ENCODE measurements at regions not wholly inside any gene's neighbourhood (a gene's known extent, or its start where the extent isn't known, plus 50 kb on each side); places are given as distances from the start of the nearest gene placed in this dataset.

- no peak for DNase-seq (ENCODE audit: low spot score)
These were observed 92.3 kb downstream of the GYPC start for GRCh38 chr2:126748188-126748760.

- DNase-seq (ENCODE audit: low spot score): no peak
These were observed 93.1 kb downstream of the GYPC start for GRCh38 chr2:126748929-126749518.

DNA sequence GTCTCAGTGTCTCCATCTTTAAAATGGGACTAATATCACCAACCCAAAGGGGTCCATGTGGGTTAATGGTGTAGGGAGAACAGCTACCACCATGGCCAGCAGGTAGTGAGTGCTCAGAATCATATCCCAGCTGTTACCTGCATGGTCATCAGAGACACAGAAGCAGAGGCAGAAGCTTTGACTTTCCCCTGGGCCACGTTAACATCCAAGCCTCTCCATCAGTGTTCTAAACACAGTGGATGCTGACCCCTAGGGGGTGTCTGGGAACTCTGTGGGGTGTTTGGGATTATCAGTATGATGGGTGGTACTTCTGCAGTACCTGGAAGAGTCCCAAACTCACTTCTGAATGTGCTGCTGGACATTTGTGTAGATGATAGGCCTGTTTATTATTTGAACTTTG lies 93.6 kb downstream of the GYPC start:
- no peak for DNase-seq (ENCODE audit: low spot score)

DNA sequence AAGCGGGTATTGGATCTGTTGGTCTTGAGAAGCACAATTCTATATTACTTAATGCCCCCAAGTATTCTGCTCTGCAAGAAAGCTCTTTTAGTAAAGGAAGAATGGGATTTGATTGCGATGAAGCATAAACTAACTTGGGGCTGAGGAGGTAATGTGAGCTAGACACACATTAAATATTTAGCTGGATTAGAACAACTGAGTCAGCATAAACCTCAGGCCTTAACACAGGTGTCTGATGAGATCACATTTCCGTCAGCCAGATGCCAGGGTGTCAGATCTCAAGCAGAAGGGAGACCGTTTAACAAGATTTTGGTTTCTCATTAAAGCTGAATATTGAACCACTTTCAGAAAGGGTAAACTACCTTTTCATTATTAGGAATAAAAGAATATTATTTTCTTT lies 94.5 kb downstream of the GYPC start:
- DNase-seq (ENCODE audit: low spot score): no peak

DNA sequence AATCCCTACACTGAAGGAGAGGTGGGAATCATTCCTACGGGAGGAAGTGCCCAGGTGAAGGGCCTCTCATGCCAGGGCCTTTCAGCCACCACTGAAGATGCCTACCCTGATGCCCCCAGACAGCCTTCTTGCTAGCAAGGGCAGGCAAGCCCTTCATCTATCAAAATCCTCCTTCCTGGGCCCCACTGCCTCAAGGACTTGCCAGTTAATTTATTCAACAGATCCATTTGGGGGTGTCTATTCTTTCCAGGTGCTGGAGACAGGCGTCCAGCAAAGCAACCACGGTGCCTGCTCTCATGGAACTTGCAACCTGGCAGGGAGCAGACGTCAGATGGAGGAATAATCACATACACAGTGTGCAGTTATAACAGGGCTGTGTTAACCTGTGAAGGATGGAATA lies 95.5 kb downstream of the GYPC start:
- no peak for DNase-seq (ENCODE audit: low spot score)

- no peak for DNase-seq (ENCODE audit: low spot score)
These were observed 96.9 kb downstream of the GYPC start for GRCh38 chr2:126752876-126753275.

DNA sequence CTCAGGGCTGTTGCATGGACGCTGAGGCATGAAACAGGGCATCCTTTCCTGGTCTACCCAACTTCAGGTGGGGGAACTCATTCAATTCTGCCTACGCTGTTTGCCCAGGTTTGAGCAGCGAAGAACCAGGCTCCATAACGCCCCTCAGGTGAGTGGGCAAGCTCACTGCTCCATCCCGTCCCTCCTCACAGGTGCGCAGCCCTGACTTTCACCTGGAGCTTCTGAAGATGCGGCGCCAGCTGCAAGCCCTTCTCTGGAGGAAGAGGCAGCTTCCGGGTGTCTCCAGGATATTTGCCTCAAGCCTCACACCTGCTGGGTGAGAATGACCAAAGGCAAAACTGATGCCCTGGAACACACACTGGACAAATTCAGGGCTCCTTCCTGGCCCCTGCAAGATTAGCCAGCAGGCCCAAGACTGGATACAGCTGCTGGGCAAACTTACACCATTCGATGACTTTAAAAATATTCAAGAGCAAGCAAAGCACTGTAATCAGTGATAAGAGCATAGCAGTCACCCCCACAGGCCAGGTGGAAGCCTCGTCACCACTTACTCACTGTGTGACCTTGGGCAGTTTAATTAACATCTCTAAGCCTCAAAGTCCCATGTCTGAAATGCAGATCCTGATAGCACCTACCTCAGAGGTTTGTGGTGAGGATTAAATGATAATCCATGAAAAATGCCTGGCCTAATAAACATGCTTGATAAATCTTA lies 97.7 kb downstream of the GYPC start:
- DNase-seq (ENCODE audit: low spot score): no peak

DNA sequence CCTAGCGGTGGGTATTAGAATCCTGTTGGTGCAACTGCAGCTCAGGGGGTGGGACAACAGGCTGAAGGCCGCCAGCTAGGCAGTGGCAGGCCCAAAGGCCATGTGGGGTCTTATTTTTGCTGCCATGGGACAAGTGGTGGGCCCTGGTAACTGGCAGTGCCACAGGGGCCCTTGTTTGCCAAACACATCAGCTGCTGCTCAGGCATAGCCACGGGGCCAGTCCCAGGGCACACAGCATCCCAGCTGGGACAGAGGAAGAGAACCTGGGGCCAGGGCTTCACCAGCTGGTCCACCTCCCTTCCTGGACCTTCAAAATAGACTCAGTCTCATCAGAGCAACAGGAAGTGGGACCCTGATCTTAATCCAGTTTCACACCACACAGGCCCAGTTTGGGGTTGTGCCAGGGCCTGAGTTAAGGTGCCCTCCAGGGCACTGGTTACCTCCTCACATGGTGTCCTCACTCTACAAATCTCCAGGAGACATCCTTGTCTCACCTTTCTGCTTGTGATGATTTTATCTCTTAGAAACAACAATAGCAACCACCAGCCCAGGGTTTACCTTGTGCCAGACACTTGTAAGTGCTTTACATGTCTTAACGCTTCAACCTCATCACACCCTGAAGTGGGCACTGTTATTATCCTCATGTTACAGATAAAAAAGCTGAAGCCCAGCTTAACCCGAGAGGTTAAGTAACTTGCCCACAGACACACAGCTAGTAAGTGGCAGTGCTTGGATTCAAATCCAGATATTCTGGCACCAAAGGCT lies 98.5 kb downstream of the GYPC start:
- DNase-seq (ENCODE audit: low spot score): no peak

DNA sequence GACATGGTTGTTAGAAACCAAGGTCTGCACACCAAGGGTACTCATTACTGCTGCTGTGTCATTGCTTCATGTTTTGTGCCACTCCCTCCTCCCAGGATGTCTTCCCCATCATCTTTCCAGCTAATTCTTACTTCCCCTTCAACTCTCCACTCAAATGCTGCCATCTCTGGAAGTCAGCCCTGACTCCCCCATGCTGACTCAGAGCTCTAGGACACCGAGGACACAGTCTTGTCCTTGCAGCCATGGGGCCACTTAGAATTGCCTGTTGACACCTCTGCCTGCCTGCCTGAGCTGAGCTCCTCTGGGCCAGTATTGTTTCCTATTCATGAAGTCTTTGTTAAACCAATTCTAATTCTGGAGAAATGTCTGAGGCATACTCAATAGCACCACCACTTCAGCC lies 100.2 kb downstream of the GYPC start:
- DNase-seq (ENCODE audit: low spot score): no peak

- DNase-seq (ENCODE audit: low spot score): no peak
These were observed 105.5 kb downstream of the GYPC start for GRCh38 chr2:126761256-126761980.

DNA sequence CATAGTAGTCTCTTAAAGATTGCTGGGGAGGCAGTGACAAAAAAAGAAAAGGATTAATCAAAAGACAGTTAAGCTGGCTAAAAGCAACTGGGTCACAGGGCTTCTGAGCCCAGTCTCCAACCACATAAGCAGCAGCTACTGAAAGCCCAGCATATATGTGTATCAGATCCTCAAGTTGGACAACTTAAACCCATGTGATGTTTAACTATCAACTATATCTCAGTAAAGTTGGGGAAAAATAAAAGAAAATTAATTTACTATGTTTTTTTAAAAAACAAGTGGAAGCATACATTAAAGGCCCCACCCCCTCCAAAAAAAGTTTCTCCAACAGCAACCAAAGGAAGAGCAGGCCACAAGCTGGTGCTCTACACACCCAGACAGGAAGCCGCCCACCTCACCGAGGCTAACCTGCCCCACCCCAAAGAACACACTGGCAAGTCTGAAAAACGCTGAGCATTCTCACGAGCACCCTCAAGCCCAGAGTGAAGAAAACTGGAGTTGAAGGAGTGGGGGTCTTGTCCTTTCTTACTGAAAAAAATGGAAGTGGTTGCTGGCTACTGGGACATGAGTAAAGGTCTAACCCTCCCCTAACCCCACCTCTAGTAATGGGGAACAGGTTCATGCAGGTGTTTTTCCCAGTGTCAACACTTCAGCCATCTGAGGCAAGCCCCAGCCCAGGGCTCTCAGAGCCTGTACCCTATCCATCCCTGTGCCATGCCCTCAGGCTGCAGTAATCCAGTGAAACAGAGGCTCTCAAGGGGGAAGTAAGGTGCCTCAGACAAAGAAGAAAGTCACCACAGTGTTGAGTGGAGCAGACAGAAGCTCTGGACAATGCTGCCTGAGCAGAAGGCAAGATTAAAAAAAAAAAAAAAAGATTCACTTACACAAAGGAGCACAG lies 106.3 kb downstream of the GYPC start:
- DNase-seq (ENCODE audit: low spot score): no peak

- no peak for DNase-seq (ENCODE audit: low spot score)
These were observed 108.8 kb downstream of the GYPC start for GRCh38 chr2:126764686-126765265.

DNA sequence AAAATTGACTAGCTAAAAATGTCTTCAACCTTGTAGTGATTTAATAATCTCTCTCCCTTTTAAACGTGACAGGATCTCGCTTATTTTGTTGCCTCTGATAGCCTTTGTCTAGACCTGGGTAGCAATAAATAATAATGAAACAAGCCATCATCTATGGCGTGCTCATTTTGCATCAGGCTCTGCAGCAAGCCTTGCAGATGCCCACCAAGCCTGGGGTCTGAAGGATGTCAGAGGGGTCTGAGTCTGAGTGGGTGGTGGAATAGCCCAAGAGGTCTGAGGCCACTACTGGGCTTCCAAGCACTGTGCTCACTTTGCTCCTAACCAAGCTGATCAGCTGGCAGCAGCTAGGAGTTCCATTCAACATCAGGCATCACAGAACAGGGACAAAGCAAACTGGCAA lies 109.4 kb downstream of the GYPC start:
- DNase-seq (ENCODE audit: low spot score): no peak

- DNase-seq (ENCODE audit: low spot score): no peak
These were observed 110.5 kb downstream of the GYPC start for GRCh38 chr2:126766295-126766968.

DNA sequence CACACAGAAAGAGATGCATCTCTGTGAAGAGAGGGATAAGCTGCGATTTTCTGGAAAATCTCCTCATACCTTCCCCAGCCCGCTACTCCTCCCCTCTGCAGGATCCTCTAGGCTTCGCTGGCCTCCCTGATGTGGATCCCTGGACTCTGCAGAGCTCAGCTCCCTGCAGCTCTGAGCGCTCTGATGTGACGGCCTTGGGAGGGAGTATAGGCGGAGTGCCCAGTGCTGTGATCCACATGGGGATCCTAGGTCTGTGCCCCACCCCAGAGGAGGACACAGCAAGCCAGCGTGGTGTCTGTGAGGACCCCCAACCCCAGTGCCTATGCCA lies 111.0 kb downstream of the GYPC start:
- no peak for DNase-seq (ENCODE audit: low spot score)

- DNase-seq (ENCODE audit: low spot score): no peak
These were observed 113.2 kb downstream of the GYPC start for GRCh38 chr2:126769118-126769517.

- no peak for DNase-seq (ENCODE audit: low spot score)
These were observed 114.5 kb downstream of the GYPC start for GRCh38 chr2:126770466-126770865.

DNA sequence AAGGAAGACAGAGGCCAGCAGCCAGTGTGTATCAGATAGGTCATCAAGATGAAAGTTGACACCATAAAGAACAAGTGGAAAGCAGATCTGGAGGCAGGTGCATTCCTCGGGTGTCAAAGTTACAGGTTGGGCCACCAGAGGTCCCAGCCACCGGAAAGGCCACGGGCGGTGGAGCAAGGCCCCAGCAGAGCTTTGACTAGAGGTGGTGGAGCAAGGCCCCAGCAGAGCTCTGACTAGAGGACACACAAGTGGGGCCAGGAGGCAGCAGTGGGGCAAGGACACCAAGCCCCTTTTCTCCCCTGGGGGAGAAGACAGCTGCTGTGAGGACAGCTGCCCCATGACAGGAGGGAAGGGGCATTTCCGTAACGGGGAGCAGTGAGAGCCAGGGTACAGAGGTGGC lies 115.1 kb downstream of the GYPC start:
- no peak for DNase-seq (ENCODE audit: low spot score)

DNA sequence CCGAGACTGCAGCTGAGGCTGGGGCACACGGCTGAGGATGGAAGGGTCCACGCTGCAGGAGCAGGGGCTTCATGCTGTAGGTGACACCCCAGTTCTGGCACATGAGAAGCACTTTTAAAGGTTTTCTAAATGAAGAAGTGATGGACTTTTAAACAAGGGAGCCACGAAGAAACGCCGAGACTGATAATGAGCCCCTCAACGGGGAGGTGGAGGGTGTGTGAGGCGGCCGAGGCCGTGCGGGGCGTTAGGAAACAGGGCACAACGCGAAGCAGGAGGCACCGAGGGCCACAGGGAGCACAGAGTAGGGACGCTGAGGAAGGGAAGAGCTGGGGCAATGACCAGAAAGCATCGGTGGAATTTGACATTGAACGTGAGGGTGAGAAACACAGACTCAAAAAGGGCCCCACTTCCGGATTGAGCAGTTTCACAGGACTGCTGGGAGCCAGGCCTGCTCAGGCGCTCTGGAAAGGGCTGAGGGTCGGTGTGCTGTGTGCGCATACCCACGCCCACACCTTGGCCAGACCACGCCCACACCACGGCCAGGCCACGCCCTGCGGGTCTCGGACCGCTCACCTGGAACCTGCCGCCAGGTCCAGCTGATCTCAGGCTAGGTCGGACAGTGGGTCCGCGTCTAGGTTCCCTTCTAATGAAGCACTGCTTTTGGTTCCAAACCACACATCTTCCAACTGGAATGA lies 115.7 kb downstream of the GYPC start:
- no peak for DNase-seq (ENCODE audit: low spot score)

- DNase-seq (ENCODE audit: low spot score): no peak
These were observed 118.3 kb downstream of the GYPC start for GRCh38 chr2:126774290-126774689.

Measured in cerebellar cortex (tissue), 1 donor.